GM12878 (cell line): ENCODE measurements at regions not wholly inside any gene's neighbourhood (a gene's known extent, or its start where the extent isn't known, plus 50 kb on each side); places are given as distances from the start of the nearest gene placed in this dataset.

Source experiments
- ATAC-seq: fragments of 200-7000 bp; cut with Tn5 transposase; 3 replicates; pipeline ENCODE4 v1.9.1; 2020; ENCODE audit warnings: mild to moderate bottlenecking, moderate library complexity
- BruUV-seq: library from RNA; stranded (reverse); fragments of 400-500 nt; replicated peaks from 2 replicates; lab custom pipeline; 2021; lab: Mats Ljungman, UMichigan
- CTCF ChIA-PET: fragments of 300-600 bp; sonication (Branson Sonifier 250); formaldehyde crosslinking; extraction: SDS; loops from one replicate; lab custom pipeline; 2021; ENCODE audit warnings: inconsistent platforms; lab: Yijun Ruan, JAX
- POLR2A ChIA-PET: fragments of 350-600 bp; formaldehyde crosslinking; extraction: SDS; loops from one replicate; lab custom pipeline; 2021; ENCODE audit warnings: inconsistent platforms; lab: Charles Lee
- RAD21 ChIA-PET: fragments of 300-600 bp; sonication (Branson Sonifier 250); formaldehyde crosslinking; loops from one replicate; lab custom pipeline; 2023; ENCODE audit warnings: antibody characterized with exemption; ENCODE audit not compliant: unreplicated experiment; lab: Charles Lee
- SMC1A ChIA-PET: fragments of 300-600 bp; sonication (Branson Sonifier 250); formaldehyde crosslinking; loops from one replicate; lab custom pipeline; 2023; ENCODE audit not compliant: unreplicated experiment, uncharacterized antibody; lab: Charles Lee
- DNase-seq: peaks from one replicate; pipeline ENCODE4 v3.0.0-alpha.2; 2011; ENCODE audit warnings: low read depth, low spot score
- FAIRE-seq: peaks from 3 replicates; lab custom pipeline; 2011; peaks lifted over from hg19 to GRCh38; lab: Jason Lieb, UNC
- H2AFZ ChIP-seq: 2 replicates; pipeline ENCODE4 v1.6.0; 2011; ENCODE audit warnings: low read depth, low read length, control low read depth; ENCODE audit not compliant: control insufficient read depth
- H3K27ac ChIP-seq: 2 replicates; pipeline ENCODE4 v1.5.1; 2011; ENCODE audit warnings: control low read depth; ENCODE audit not compliant: control insufficient read depth, insufficient read depth
- H3K27me3 ChIP-seq, 2 experiments: replicated peaks in 1 of 2; 2 replicates each; pipeline versions ENCODE4 v1.6.0 to v1.6.1; 2011; ENCODE audit warnings: low read length in 1 of 2; ENCODE audit not compliant: control insufficient read depth in 2 of 2, insufficient read depth in 2 of 2
- H3K36me3 ChIP-seq, 2 experiments: 2 replicates each; pipeline ENCODE4 v1.5.1; 2011; ENCODE audit warnings: low read length in 1 of 2; ENCODE audit not compliant: control insufficient read depth in 2 of 2, insufficient read depth in 2 of 2
- H3K4me1 ChIP-seq: 2 replicates; pipeline ENCODE4 v1.6.1; 2011; ENCODE audit warnings: mild to moderate bottlenecking, low read length, moderate library complexity, mixed read lengths; ENCODE audit not compliant: control insufficient read depth, insufficient read depth
- H3K4me2 ChIP-seq: 2 replicates; pipeline ENCODE4 v1.6.0; 2011; ENCODE audit warnings: control low read depth; ENCODE audit not compliant: control insufficient read depth, insufficient read depth
- H3K4me3 ChIP-seq: fragments of 200-600 bp; sonication (generic); 2 replicates; pipeline ENCODE4 v1.5.1; 2016
- H3K79me2 ChIP-seq: 2 replicates; pipeline ENCODE4 v1.6.0; 2011; ENCODE audit warnings: low read length; ENCODE audit not compliant: control insufficient read depth, insufficient read depth
- H3K9ac ChIP-seq: 2 replicates; pipeline ENCODE4 v1.8.0; 2011; ENCODE audit warnings: low read length, control low read depth, mixed read lengths; ENCODE audit not compliant: control insufficient read depth, insufficient read depth
- H3K9me3 ChIP-seq: replicated peaks from 3 replicates; pipeline ENCODE4 v1.5.1; 2011; ENCODE audit warnings: mild to moderate bottlenecking, low read length; ENCODE audit not compliant: control insufficient read depth, insufficient read depth
- H4K20me1 ChIP-seq: 2 replicates; pipeline ENCODE4 v1.6.0; 2011; ENCODE audit not compliant: control insufficient read depth, insufficient read depth
- EED ChIP-seq: sonication (generic); IDR thresholded peaks from 2 replicates; pipeline ENCODE4 v1.6.1; 2016; ENCODE audit warnings: antibody characterized with exemption, low read depth
- EP300 ChIP-seq, 2 experiments: fragments of 150-350 bp in 1 of 2; IDR thresholded peaks; 2 replicates each; pipeline ENCODE4 v1.6.1; 2011 to 2012; ENCODE audit warnings: low read depth in 2 of 2, low read length in 2 of 2, borderline replicate concordance in 1 of 2, improper control_type of control experiment in 1 of 2, inconsistent platforms in 1 of 2; ENCODE audit not compliant: control insufficient read depth in 1 of 2
- FOXK2 ChIP-seq: fragments of 450-650 bp; IDR thresholded peaks from 2 replicates; pipeline ENCODE4 v1.6.1; 2017; ENCODE audit warnings: mild to moderate bottlenecking, moderate library complexity
- IKZF1 ChIP-seq: fragments of 450-650 bp; conservative IDR thresholded peaks from 2 replicates; pipeline ENCODE4 v1.6.1; 2017; ENCODE audit warnings: antibody characterized with exemption, mild to moderate bottlenecking
- MYB ChIP-seq: fragments of 150-350 bp; IDR thresholded peaks from 2 replicates; pipeline ENCODE4 v1.6.1; 2014; ENCODE audit warnings: mild to moderate bottlenecking, low read depth, low read length, borderline replicate concordance
- NFXL1 ChIP-seq: fragments of 450-650 bp; IDR thresholded peaks from 2 replicates; pipeline ENCODE4 v1.6.1; 2017; ENCODE audit warnings: antibody characterized with exemption, mild to moderate bottlenecking, borderline replicate concordance
- POLR2AphosphoS2 ChIP-seq: IDR thresholded peaks from 2 replicates; pipeline ENCODE4 v1.6.1; 2011; ENCODE audit warnings: low read depth, mild to moderate bottlenecking, low read length, improper control_type of control experiment, moderate library complexity
- POLR2AphosphoS5 ChIP-seq: IDR thresholded peaks from 2 replicates; pipeline ENCODE4 v1.6.1; 2011; ENCODE audit warnings: mild to moderate bottlenecking, low read length, inconsistent platforms
- SIX5 ChIP-seq: IDR thresholded peaks from 2 replicates; pipeline ENCODE4 v1.6.1; 2011; ENCODE audit warnings: mild to moderate bottlenecking, low read depth, low read length, moderate library complexity; ENCODE audit not compliant: severe bottlenecking
- SUPT20H ChIP-seq: IDR thresholded peaks from 2 replicates; pipeline ENCODE4 v1.6.1; 2011; ENCODE audit warnings: low read depth, mild to moderate bottlenecking, low read length, moderate library complexity, borderline replicate concordance; ENCODE audit not compliant: control insufficient read depth
- WGBS: methylation state at CpG from one replicate; pipeline ENCODE4 v1.1.6; 2016; ENCODE audit warnings: low lambda C conversion rate; ENCODE audit not compliant: insufficient replicate concordance, insufficient coverage; ENCODE audit errors: missing lambda C conversion rate; 5-methylcytosine and 5-hydroxymethylcytosine counted together
- in situ Hi-C: fragments of 300-500 bp; cut with MboI; formaldehyde crosslinking; loops from 9 replicates; pipeline ENCODE4 v1.14.3; 2018; ENCODE audit warnings: mixed read lengths
- intact Hi-C: fragments of 100-400 bp; cut with micrococcal nuclease; formaldehyde crosslinking; loops from one replicate; pipeline ENCODE4 v1.14.2; 2022; ENCODE audit not compliant: unreplicated experiment
- TF ChIP-seq, protein P1 (sequence below): fragments of 450-650 bp; IDR thresholded peaks from 2 replicates; pipeline ENCODE4 v1.6.1; 2018; ENCODE audit warnings: mild to moderate bottlenecking, low read depth, moderate library complexity; ENCODE audit not compliant: partially characterized antibody
- TF ChIP-seq, protein P2 (sequence below): fragments of 450-650 bp; IDR thresholded peaks from 2 replicates; pipeline ENCODE4 v1.6.1; 2016; ENCODE audit warnings: mild to moderate bottlenecking
- TF ChIP-seq, protein P3 (sequence below): IDR thresholded peaks from 2 replicates; pipeline ENCODE4 v1.6.1; 2012; ENCODE audit warnings: low read depth, low read length, improper control_type of control experiment

DNA sequence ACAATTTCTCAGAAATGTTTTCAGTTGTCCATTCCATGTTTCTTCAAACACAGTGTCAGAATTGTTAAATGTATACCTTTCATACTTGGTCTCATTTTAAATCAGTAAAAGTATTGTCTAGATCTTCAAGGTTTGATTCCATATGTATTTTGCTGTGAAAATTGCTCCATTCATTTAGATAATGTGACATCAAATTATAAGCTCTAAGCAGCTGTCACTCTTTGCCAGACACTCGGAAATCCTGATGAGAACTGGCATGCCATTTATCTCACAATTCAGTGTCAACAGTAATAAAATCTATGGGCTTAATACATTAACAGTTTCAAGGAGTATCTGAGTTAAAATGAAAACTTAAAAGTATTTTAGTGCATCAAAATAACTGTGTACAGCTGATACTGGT is 1025.3 kb upstream of the EPHA6 start:
- ATAC-seq, result no peak
- Histone ChIP-seq H2AFZ (no peak overlapping the region), H4K20me1 (no peaks in the 10 kb centered on the region), H3K27ac (no peak overlapping the region), H3K27me3 (no peaks in the 10 kb centered on the region), H3K36me3 (no peaks in the 10 kb centered on the region), H3K4me1 (no peaks in the 10 kb centered on the region), H3K4me3 (no peak overlapping the region), H3K9ac (no peak overlapping the region), H3K4me2 (no peak overlapping the region), H3K79me2 (no peaks in the 10 kb centered on the region), H3K9me3 (no peaks in the 10 kb centered on the region)
- ChIA-PET CTCF (no interaction called here), SMC1A (no interaction called here), POLR2A (no interaction called here), RAD21 (no interaction called here)
- no TSS peak for BruUV-seq
- 0% methylated on average over 1 of the region's 1 CpG for WGBS
- DNase-seq, result no peak
- in situ Hi-C loops, result no loop called here
- TF ChIP-seq, protein P1, sequence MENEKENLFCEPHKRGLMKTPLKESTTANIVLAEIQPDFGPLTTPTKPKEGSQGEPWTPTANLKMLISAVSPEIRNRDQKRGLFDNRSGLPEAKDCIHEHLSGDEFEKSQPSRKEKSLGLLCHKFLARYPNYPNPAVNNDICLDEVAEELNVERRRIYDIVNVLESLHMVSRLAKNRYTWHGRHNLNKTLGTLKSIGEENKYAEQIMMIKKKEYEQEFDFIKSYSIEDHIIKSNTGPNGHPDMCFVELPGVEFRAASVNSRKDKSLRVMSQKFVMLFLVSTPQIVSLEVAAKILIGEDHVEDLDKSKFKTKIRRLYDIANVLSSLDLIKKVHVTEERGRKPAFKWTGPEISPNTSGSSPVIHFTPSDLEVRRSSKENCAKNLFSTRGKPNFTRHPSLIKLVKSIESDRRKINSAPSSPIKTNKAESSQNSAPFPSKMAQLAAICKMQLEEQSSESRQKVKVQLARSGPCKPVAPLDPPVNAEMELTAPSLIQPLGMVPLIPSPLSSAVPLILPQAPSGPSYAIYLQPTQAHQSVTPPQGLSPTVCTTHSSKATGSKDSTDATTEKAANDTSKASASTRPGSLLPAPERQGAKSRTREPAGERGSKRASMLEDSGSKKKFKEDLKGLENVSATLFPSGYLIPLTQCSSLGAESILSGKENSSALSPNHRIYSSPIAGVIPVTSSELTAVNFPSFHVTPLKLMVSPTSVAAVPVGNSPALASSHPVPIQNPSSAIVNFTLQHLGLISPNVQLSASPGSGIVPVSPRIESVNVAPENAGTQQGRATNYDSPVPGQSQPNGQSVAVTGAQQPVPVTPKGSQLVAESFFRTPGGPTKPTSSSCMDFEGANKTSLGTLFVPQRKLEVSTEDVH, result no peak
- TF ChIP-seq, protein P2, sequence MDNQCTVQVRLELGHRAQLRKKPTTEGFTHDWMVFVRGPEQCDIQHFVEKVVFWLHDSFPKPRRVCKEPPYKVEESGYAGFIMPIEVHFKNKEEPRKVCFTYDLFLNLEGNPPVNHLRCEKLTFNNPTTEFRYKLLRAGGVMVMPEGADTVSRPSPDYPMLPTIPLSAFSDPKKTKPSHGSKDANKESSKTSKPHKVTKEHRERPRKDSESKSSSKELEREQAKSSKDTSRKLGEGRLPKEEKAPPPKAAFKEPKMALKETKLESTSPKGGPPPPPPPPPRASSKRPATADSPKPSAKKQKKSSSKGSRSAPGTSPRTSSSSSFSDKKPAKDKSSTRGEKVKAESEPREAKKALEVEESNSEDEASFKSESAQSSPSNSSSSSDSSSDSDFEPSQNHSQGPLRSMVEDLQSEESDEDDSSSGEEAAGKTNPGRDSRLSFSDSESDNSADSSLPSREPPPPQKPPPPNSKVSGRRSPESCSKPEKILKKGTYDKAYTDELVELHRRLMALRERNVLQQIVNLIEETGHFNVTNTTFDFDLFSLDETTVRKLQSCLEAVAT, result no peak
- TF ChIP-seq POLR2AphosphoS5 (no peak), EP300 (IDR thresholded peaks at IDR 0.05; ENCODE audit: borderline replicate concordance in 1 of 2, control insufficient read depth in 1 of 2, low read depth in 2 of 2, low read length in 2 of 2) (no peak), SIX5 (no peak), SUPT20H (no peak), MYB (no peak), NFXL1 (no peak), IKZF1 (no peak), FOXK2 (no peak), EED (no peak), POLR2AphosphoS2 (no peak)
- TF ChIP-seq, protein P3, sequence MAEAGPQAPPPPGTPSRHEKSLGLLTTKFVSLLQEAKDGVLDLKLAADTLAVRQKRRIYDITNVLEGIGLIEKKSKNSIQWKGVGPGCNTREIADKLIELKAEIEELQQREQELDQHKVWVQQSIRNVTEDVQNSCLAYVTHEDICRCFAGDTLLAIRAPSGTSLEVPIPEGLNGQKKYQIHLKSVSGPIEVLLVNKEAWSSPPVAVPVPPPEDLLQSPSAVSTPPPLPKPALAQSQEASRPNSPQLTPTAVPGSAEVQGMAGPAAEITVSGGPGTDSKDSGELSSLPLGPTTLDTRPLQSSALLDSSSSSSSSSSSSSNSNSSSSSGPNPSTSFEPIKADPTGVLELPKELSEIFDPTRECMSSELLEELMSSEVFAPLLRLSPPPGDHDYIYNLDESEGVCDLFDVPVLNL, result no peak
- FAIRE-seq, result no peak
- intact Hi-C loops, result no loop called here
